ENCODE measurements at regions not wholly inside any gene's neighbourhood (a gene's known extent, or its start where the extent isn't known, plus 50 kb on each side); places are given as distances from the start of the nearest gene placed in this dataset.

DNA sequence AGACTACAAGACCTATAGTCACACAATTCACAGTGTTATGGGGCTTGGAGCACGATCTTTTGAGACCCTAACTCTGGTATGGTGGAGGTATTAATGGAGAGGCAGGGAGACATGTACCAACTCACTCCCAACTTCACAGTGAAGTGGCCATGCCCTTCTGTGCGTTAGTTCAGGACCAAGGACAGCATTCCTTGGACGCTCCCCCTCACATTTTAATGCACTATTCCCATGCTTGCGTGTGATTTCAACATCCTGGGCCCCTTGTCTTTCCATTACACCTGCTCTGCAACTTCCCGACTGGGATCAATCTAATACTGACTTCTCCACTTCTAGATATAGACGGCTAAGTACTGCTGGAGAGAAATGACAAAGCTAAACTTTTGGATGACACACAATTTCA lies 72.7 kb downstream of the PLCE1 start:
- intact Hi-C loops (cut with DNase I): no loop called here
- no peak overlapping the region for H3K27ac ChIP-seq (ENCODE audit: low read depth in 2 of 2, low read length in 2 of 2)
- H3K9ac ChIP-seq (ENCODE audit: low read length in 3 of 3): no peak overlapping the region
- H3K4me3 ChIP-seq (ENCODE audit: low read length in 3 of 3): no peak overlapping the region
- TF ChIP-seq, protein P1, sequence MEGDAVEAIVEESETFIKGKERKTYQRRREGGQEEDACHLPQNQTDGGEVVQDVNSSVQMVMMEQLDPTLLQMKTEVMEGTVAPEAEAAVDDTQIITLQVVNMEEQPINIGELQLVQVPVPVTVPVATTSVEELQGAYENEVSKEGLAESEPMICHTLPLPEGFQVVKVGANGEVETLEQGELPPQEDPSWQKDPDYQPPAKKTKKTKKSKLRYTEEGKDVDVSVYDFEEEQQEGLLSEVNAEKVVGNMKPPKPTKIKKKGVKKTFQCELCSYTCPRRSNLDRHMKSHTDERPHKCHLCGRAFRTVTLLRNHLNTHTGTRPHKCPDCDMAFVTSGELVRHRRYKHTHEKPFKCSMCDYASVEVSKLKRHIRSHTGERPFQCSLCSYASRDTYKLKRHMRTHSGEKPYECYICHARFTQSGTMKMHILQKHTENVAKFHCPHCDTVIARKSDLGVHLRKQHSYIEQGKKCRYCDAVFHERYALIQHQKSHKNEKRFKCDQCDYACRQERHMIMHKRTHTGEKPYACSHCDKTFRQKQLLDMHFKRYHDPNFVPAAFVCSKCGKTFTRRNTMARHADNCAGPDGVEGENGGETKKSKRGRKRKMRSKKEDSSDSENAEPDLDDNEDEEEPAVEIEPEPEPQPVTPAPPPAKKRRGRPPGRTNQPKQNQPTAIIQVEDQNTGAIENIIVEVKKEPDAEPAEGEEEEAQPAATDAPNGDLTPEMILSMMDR (IDR thresholded peaks at IDR 0.05; ENCODE audit: borderline replicate concordance, extremely low read depth, insufficient read depth): no peak
- no peak for FAIRE-seq
- H3K4me1 ChIP-seq (ENCODE audit: control insufficient read depth in 2 of 3, insufficient read depth in 2 of 3, low read depth in 1 of 3, low read length in 3 of 3): no peaks in the 10 kb centered on the region
- DNase-seq: peak in 4 of 5 donors; percentile 47 to 86 (median 70)
- no peaks in the 10 kb centered on the region for H3K27me3 ChIP-seq (ENCODE audit: control insufficient read depth, insufficient read depth, low read length)
- no peaks in the 10 kb centered on the region for H3K9me3 ChIP-seq (ENCODE audit: control insufficient read depth in 2 of 3, insufficient read depth in 1 of 3, low read length in 3 of 3)
- H3K36me3 ChIP-seq (ENCODE audit: control insufficient read depth in 2 of 3, insufficient read depth in 3 of 3, low read length in 3 of 3): no peaks in the 10 kb centered on the region

DNA sequence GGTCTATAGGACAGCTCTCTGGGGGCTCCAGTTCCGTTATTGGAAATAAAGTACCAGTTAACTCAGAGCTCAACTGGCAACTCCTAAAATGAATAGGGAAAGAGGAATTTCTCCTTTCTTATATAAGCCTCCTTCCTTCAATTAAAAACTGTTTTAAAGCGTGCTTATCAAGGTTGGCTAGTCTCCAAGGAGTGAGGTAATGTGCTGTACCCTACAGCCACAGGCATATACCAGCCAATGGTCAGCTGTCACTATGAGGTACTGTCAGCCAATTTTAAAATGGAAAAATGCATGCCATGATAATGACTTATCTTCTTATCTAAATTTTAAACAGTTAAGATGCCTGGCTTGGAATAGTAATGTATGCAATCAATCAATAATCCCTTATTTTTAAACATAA lies 76.2 kb downstream of the PLCE1 start:
- no peak for DNase-seq
- H3K27me3 ChIP-seq (ENCODE audit: control insufficient read depth, insufficient read depth, low read length): no peaks in the 10 kb centered on the region
- no peak overlapping the region for H3K27ac ChIP-seq (ENCODE audit: low read depth in 2 of 2, low read length in 2 of 2)
- H3K36me3 ChIP-seq (ENCODE audit: control insufficient read depth in 2 of 3, insufficient read depth in 3 of 3, low read length in 3 of 3): no peaks in the 10 kb centered on the region
- H3K4me1 ChIP-seq (ENCODE audit: control insufficient read depth in 2 of 3, insufficient read depth in 2 of 3, low read depth in 1 of 3, low read length in 3 of 3): no peaks in the 10 kb centered on the region
- intact Hi-C loops (cut with DNase I): no loop called here
- no peak overlapping the region for H3K4me3 ChIP-seq (ENCODE audit: low read length in 3 of 3)
- no peaks in the 10 kb centered on the region for H3K9me3 ChIP-seq (ENCODE audit: control insufficient read depth in 2 of 3, insufficient read depth in 1 of 3, low read length in 3 of 3)
- TF ChIP-seq, protein P1 (IDR thresholded peaks at IDR 0.05; ENCODE audit: borderline replicate concordance, extremely low read depth, insufficient read depth): no peak
- no peak for FAIRE-seq
- H3K9ac ChIP-seq (ENCODE audit: low read length in 3 of 3): no peak overlapping the region

DNA sequence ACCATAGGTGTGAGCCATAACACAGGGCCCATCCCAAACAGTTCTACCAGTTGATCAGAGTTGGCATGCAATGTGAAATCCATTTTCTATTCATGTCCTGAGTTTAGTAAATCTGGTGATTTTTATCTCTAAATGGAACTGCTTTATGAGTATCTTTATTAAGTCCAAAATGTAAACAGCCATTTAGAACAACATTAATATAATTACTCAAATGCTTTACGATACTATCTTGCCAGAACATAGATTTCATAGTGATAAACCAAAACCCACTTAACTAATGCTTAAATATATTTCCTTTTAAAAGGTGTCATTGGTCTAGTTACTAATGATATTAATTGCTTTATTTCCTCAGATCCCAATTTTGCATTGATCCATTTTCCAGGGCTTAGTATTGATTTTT lies 80.7 kb downstream of the PLCE1 start:
- Histone ChIP-seq H3K27ac (ENCODE audit: low read depth in 2 of 2, low read length in 2 of 2) (no peak overlapping the region), H3K9me3 (ENCODE audit: control insufficient read depth in 2 of 3, insufficient read depth in 1 of 3, low read length in 3 of 3) (no peaks in the 10 kb centered on the region), H3K9ac (ENCODE audit: low read length in 3 of 3) (no peak overlapping the region), H3K4me1 (ENCODE audit: control insufficient read depth in 2 of 3, insufficient read depth in 2 of 3, low read depth in 1 of 3, low read length in 3 of 3) (peaks cover 0 to 2% (median 0%) of the 10 kb centered on the region in 3 donors), H3K27me3 (ENCODE audit: control insufficient read depth, insufficient read depth, low read length) (no peaks in the 10 kb centered on the region), H3K36me3 (ENCODE audit: control insufficient read depth in 2 of 3, insufficient read depth in 3 of 3, low read length in 3 of 3) (no peaks in the 10 kb centered on the region), H3K4me3 (ENCODE audit: low read length in 3 of 3) (no peak overlapping the region)
- TF ChIP-seq, protein P1 (IDR thresholded peaks at IDR 0.05; ENCODE audit: borderline replicate concordance, extremely low read depth, insufficient read depth): no peak
- DNase-seq: no peak
- intact Hi-C loops (cut with DNase I): no loop called here
- FAIRE-seq: no peak

DNA sequence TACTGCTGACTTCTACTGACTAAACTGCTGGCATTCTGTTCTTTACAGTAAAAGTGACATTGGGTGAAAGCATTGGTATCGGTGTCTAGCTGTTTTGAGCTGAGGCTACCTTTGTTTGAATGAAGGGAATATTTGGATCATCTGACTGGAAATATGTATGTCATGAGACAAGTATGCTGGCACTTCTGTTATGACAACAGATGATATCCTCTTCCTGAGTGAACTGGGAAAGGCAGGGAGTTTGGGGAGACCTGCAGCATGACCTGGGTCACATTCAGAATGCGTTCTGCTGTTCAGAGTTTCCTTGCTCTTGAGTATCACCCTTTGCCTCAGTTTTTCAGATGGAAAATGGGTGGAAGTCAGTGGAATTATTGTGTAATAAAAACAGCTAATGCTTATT lies 81.8 kb downstream of the PLCE1 start:
- intact Hi-C loops (cut with DNase I): no loop called here
- H3K9ac ChIP-seq (ENCODE audit: low read length in 3 of 3): no peak overlapping the region
- peaks cover 0 to 2% (median 0%) of the 10 kb centered on the region in 3 donors for H3K4me1 ChIP-seq (ENCODE audit: control insufficient read depth in 2 of 3, insufficient read depth in 2 of 3, low read depth in 1 of 3, low read length in 3 of 3)
- no peak overlapping the region for H3K4me3 ChIP-seq (ENCODE audit: low read length in 3 of 3)
- H3K9me3 ChIP-seq (ENCODE audit: control insufficient read depth in 2 of 3, insufficient read depth in 1 of 3, low read length in 3 of 3): no peaks in the 10 kb centered on the region
- FAIRE-seq: no peak
- DNase-seq: no peak
- H3K36me3 ChIP-seq (ENCODE audit: control insufficient read depth in 2 of 3, insufficient read depth in 3 of 3, low read length in 3 of 3): no peaks in the 10 kb centered on the region
- H3K27me3 ChIP-seq (ENCODE audit: control insufficient read depth, insufficient read depth, low read length): no peaks in the 10 kb centered on the region
- TF ChIP-seq, protein P1 (IDR thresholded peaks at IDR 0.05; ENCODE audit: borderline replicate concordance, extremely low read depth, insufficient read depth): no peak
- no peak overlapping the region for H3K27ac ChIP-seq (ENCODE audit: low read depth in 2 of 2, low read length in 2 of 2)
